ENCODE measurements at regions not wholly inside any gene's neighbourhood (a gene's known extent, or its start where the extent isn't known, plus 50 kb on each side); places are given as distances from the start of the nearest gene placed in this dataset.

- TF ChIP-seq RFX5 (IDR thresholded peaks at IDR 0.05) (no peak), RAD21 (conservative IDR thresholded peaks at IDR 0.05 in 1 of 2, IDR thresholded peaks at IDR 0.05 in 1 of 2) (no peak), NFE2L2 (conservative IDR thresholded peaks at IDR 0.05; ENCODE audit: low read length) (no peak), RCOR1 (IDR thresholded peaks at IDR 0.05; ENCODE audit: low read depth, low read length) (no peak), BCL3 (IDR thresholded peaks at IDR 0.05) (no peak)
Observed at GRCh38 chr3:130834476-130834875, 59.4 kb upstream of the ATP2C1 start.
